ENCODE measurements at regions not wholly inside any gene's neighbourhood (a gene's known extent, or its start where the extent isn't known, plus 50 kb on each side); places are given as distances from the start of the nearest gene placed in this dataset.

GRCh38 chr5:56693220-56693579, 122.1 kb upstream of the MAP3K1 start:
- TF ChIP-seq POLR2A (IDR thresholded peaks at IDR 0.05) (no peak), CTCF (IDR thresholded peaks at IDR 0.05) (no peak)

Data from prostate gland (tissue), 2 donors.